Loucy (cell line): ENCODE measurements at regions not wholly inside any gene's neighbourhood (a gene's known extent, or its start where the extent isn't known, plus 50 kb on each side); places are given as distances from the start of the nearest gene placed in this dataset.

ENCODE experiments used
- H2AFZ ChIP-seq: fragments of 200-600 bp; sonication (generic); 2 replicates; pipeline ENCODE4 v1.6.0; 2016; ENCODE audit warnings: antibody characterized with exemption, mild to moderate bottlenecking, low read length, moderate library complexity
- H3F3A ChIP-seq: fragments of 200-600 bp; 2 replicates; pipeline ENCODE4 v1.6.0; 2016; ENCODE audit warnings: antibody characterized with exemption, low read depth, mild to moderate bottlenecking
- H3K27me3 ChIP-seq: fragments of 200-600 bp; sonication (generic); 2 replicates; pipeline ENCODE4 v1.6.1; 2014; ENCODE audit warnings: low read length, mild to moderate bottlenecking; ENCODE audit not compliant: insufficient read depth, poor library complexity, severe bottlenecking
- H3K36me3 ChIP-seq: fragments of 200-600 bp; sonication (generic); 2 replicates; pipeline ENCODE4 v1.6.1; 2016; ENCODE audit warnings: low read length; ENCODE audit not compliant: insufficient read depth
- H3K4me1 ChIP-seq: fragments of 200-600 bp; sonication (generic); 2 replicates; pipeline ENCODE4 v1.5.1; 2014; ENCODE audit warnings: low read length, mild to moderate bottlenecking; ENCODE audit not compliant: insufficient read depth, poor library complexity, severe bottlenecking
- H3K4me2 ChIP-seq: fragments of 200-600 bp; sonication (generic); 2 replicates; pipeline ENCODE4 v1.6.0; 2014; ENCODE audit warnings: antibody characterized with exemption, low read length, low read depth, mild to moderate bottlenecking; ENCODE audit not compliant: poor library complexity, severe bottlenecking
- H3K4me3 ChIP-seq: fragments of 200-600 bp; sonication (generic); 2 replicates; pipeline ENCODE4 v1.5.1; 2014; ENCODE audit warnings: low read length, mild to moderate bottlenecking, mixed read lengths; ENCODE audit not compliant: poor library complexity, severe bottlenecking
- H3K79me2 ChIP-seq: fragments of 200-600 bp; sonication (generic); 2 replicates; pipeline ENCODE4 v1.6.1; 2014; ENCODE audit warnings: low read length; ENCODE audit not compliant: insufficient read depth
- H3K9ac ChIP-seq: fragments of 200-600 bp; sonication (generic); 2 replicates; pipeline ENCODE4 v1.6.0; 2014; ENCODE audit warnings: mild to moderate bottlenecking, low read depth, low read length, moderate library complexity; ENCODE audit not compliant: poor library complexity, severe bottlenecking
- H3K9me2 ChIP-seq: fragments of 200-600 bp; sonication (generic); replicated peaks from 2 replicates; pipeline ENCODE4 v1.6.1; 2016; ENCODE audit warnings: low read depth, low read length, mixed read lengths
- H3K9me3 ChIP-seq: fragments of 200-600 bp; sonication (generic); 2 replicates; pipeline ENCODE4 v1.6.1; 2014; ENCODE audit warnings: mild to moderate bottlenecking, antibody characterized with exemption, low read length, low read depth; ENCODE audit not compliant: insufficient read depth
- H4K20me1 ChIP-seq: fragments of 200-600 bp; sonication (generic); 2 replicates; pipeline ENCODE4 v1.6.0; 2014; ENCODE audit warnings: antibody characterized with exemption, low read length, mild to moderate bottlenecking; ENCODE audit not compliant: insufficient read depth, poor library complexity, severe bottlenecking
- CTCF ChIP-seq: fragments of 200-600 bp; sonication (generic); conservative IDR thresholded peaks from 2 replicates; pipeline ENCODE4 v1.5.1; 2014; ENCODE audit warnings: mild to moderate bottlenecking, antibody characterized with exemption, low read length
- EZH2phosphoT487 ChIP-seq: fragments of 200-600 bp; IDR thresholded peaks from 2 replicates; pipeline ENCODE4 v1.6.1; 2018; ENCODE audit warnings: antibody characterized with exemption, mild to moderate bottlenecking, moderate library complexity, borderline replicate concordance

GRCh38 chr2:15076668-15077067 is 444.2 kb downstream of the LRATD1 start:
- H3K4me2 ChIP-seq, result no peak overlapping the region
- H3K36me3 ChIP-seq, result no peaks in the 10 kb centered on the region
- TF ChIP-seq CTCF, result no peak
- TF ChIP-seq EZH2phosphoT487, result no peak
- no peaks in the 10 kb centered on the region for H4K20me1 ChIP-seq
- H3K9me2 ChIP-seq, result no peaks in the 10 kb centered on the region
- H3K9me3 ChIP-seq, result no peaks in the 10 kb centered on the region
- H3F3A ChIP-seq, result no peaks in the 10 kb centered on the region
- no peak overlapping the region for H3K9ac ChIP-seq
- no peaks in the 10 kb centered on the region for H3K27me3 ChIP-seq
- H3K79me2 ChIP-seq, result no peaks in the 10 kb centered on the region
- H3K4me3 ChIP-seq, result no peak overlapping the region
- no peaks in the 10 kb centered on the region for H3K4me1 ChIP-seq
- no peak overlapping the region for H2AFZ ChIP-seq

GRCh38 chr2:15081356-15081755 is 448.8 kb downstream of the LRATD1 start:
- Histone ChIP-seq H3K79me2 (no peaks in the 10 kb centered on the region), H3K4me2 (no peak overlapping the region), H3K9ac (no peak overlapping the region), H3K27me3 (no peaks in the 10 kb centered on the region), H3F3A (no peaks in the 10 kb centered on the region), H3K9me3 (no peaks in the 10 kb centered on the region), H3K9me2 (no peaks in the 10 kb centered on the region), H2AFZ (no peak overlapping the region), H4K20me1 (no peaks in the 10 kb centered on the region), H3K4me3 (no peak overlapping the region), H3K36me3 (no peaks in the 10 kb centered on the region), H3K4me1 (no peaks in the 10 kb centered on the region)
- TF ChIP-seq CTCF, result no peak
- TF ChIP-seq EZH2phosphoT487, result no peak

- no peak overlapping the region for H3K4me3 ChIP-seq
- H3K9me3 ChIP-seq, result no peaks in the 10 kb centered on the region
- H3F3A ChIP-seq, result no peaks in the 10 kb centered on the region
- H4K20me1 ChIP-seq, result no peaks in the 10 kb centered on the region
- no peak for TF ChIP-seq CTCF
- no peak for TF ChIP-seq EZH2phosphoT487
- H3K36me3 ChIP-seq, result no peaks in the 10 kb centered on the region
- no peak overlapping the region for H3K4me2 ChIP-seq
- H3K27me3 ChIP-seq, result no peaks in the 10 kb centered on the region
- no peaks in the 10 kb centered on the region for H3K79me2 ChIP-seq
- no peaks in the 10 kb centered on the region for H3K9me2 ChIP-seq
- no peaks in the 10 kb centered on the region for H3K4me1 ChIP-seq
- no peak overlapping the region for H3K9ac ChIP-seq
- H2AFZ ChIP-seq, result no peak overlapping the region
These were observed 449.9 kb downstream of the LRATD1 start for GRCh38 chr2:15082105-15083058.
